ENCODE measurements at regions not wholly inside any gene's neighbourhood (a gene's known extent, or its start where the extent isn't known, plus 50 kb on each side); places are given as distances from the start of the nearest gene placed in this dataset.

DNA sequence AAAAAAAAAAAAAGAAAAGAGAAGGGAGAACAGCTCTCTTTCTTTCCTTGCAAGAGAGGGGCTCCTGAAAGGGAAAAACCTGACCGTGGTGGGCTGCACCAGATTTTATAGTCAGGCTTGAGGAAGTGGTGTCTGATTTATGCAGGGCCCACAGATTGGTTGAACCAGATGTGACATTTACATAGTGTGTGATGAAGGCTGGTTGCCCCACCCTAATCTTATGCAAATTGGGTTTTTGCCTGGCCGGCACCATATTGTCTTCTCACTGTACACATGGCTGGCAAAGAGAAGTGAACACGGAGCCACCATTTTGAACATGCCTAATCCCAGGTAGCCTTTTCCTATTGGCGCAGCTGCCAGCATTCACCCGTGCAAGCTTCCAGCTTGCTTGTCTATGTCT is 154.4 kb downstream of the OXSM start:
- RAD21 ChIA-PET (ENCODE audit: unreplicated experiment) = no interaction called here
- SMC1A ChIA-PET (ENCODE audit: uncharacterized antibody, unreplicated experiment) = no interaction called here
- CTCF ChIA-PET = no interaction called here
- Histone ChIP-seq H3K9me3 (replicated peaks; ENCODE audit: control insufficient read depth, insufficient read depth, low read length) (no peaks in the 10 kb centered on the region), H3K4me1 (ENCODE audit: control insufficient read depth, insufficient read depth, low read length) (no peaks in the 10 kb centered on the region), H3K4me2 (ENCODE audit: control insufficient read depth, insufficient read depth) (no peak overlapping the region), H3K27ac (ENCODE audit: control insufficient read depth, insufficient read depth) (no peak overlapping the region), H3K4me3 (no peak overlapping the region), H2AFZ (ENCODE audit: control insufficient read depth, low read depth, low read length) (no peak overlapping the region), H3K9ac (ENCODE audit: control insufficient read depth, insufficient read depth, low read length) (no peak overlapping the region), H3K79me2 (ENCODE audit: control insufficient read depth, insufficient read depth, low read length) (no peaks in the 10 kb centered on the region), H4K20me1 (ENCODE audit: control insufficient read depth, insufficient read depth) (no peaks in the 10 kb centered on the region), H3K27me3 (replicated peaks in 1 of 2; ENCODE audit: control insufficient read depth in 2 of 2, insufficient read depth in 2 of 2, low read length in 1 of 2) (no peaks in the 10 kb centered on the region), H3K36me3 (ENCODE audit: control insufficient read depth in 2 of 2, insufficient read depth in 2 of 2, low read length in 1 of 2) (no peaks in the 10 kb centered on the region)
- no peak for ATAC-seq
- 42% methylated on average over 5 of the region's 5 CpGs for WGBS (ENCODE audit: insufficient coverage, insufficient replicate concordance, low lambda C conversion rate, missing lambda C conversion rate)
- no TSS peak for BruUV-seq (replicated peaks)
- in situ Hi-C loops (cut with MboI) = no loop called here
- no peak for FAIRE-seq
- no peak for DNase-seq (ENCODE audit: low read depth, low spot score)
- intact Hi-C loops (cut with micrococcal nuclease; ENCODE audit: unreplicated experiment) = no loop called here
- TF ChIP-seq BCL3 (IDR thresholded peaks at IDR 0.05; ENCODE audit: borderline replicate concordance, insufficient read depth, low read depth, low read length, poor library complexity, severe bottlenecking) = no peak
- POLR2A ChIA-PET = no interaction called here

- H3K27ac ChIP-seq (ENCODE audit: control insufficient read depth, insufficient read depth) = no peak overlapping the region
- H3K4me1 ChIP-seq (ENCODE audit: control insufficient read depth, insufficient read depth, low read length) = no peaks in the 10 kb centered on the region
- no peaks in the 10 kb centered on the region for H3K79me2 ChIP-seq (ENCODE audit: control insufficient read depth, insufficient read depth, low read length)
- ATAC-seq = no peak
- ChIA-PET SMC1A (ENCODE audit: uncharacterized antibody, unreplicated experiment) (no interaction called here), POLR2A (no interaction called here), RAD21 (ENCODE audit: unreplicated experiment) (no interaction called here), CTCF (no interaction called here)
- no peaks in the 10 kb centered on the region for H3K36me3 ChIP-seq (ENCODE audit: control insufficient read depth in 2 of 2, insufficient read depth in 2 of 2, low read length in 1 of 2)
- BruUV-seq (replicated peaks) = no TSS peak
- H3K9me3 ChIP-seq (replicated peaks; ENCODE audit: control insufficient read depth, insufficient read depth, low read length) = no peaks in the 10 kb centered on the region
- H2AFZ ChIP-seq (ENCODE audit: control insufficient read depth, low read depth, low read length) = no peak overlapping the region
- in situ Hi-C loops (cut with MboI) = no loop called here
- no peak for DNase-seq (ENCODE audit: low read depth, low spot score)
- no peak for FAIRE-seq
- H3K9ac ChIP-seq (ENCODE audit: control insufficient read depth, insufficient read depth, low read length) = no peak overlapping the region
- H3K27me3 ChIP-seq (replicated peaks in 1 of 2; ENCODE audit: control insufficient read depth in 2 of 2, insufficient read depth in 2 of 2, low read length in 1 of 2) = no peaks in the 10 kb centered on the region
- no peak overlapping the region for H3K4me2 ChIP-seq (ENCODE audit: control insufficient read depth, insufficient read depth)
- no peaks in the 10 kb centered on the region for H4K20me1 ChIP-seq (ENCODE audit: control insufficient read depth, insufficient read depth)
- H3K4me3 ChIP-seq = no peak overlapping the region
- intact Hi-C loops (cut with micrococcal nuclease; ENCODE audit: unreplicated experiment) = no loop called here
- TF ChIP-seq RFX5 (IDR thresholded peaks at IDR 0.05; ENCODE audit: low read depth, low read length) = no peak
- no peak for TF ChIP-seq JUND (IDR thresholded peaks at IDR 0.05; ENCODE audit: low read depth, low read length)
- TF ChIP-seq ZNF207 (IDR thresholded peaks at IDR 0.05; ENCODE audit: borderline replicate concordance) = no peak
- no peak for TF ChIP-seq SPI1 (IDR thresholded peaks at IDR 0.05; ENCODE audit: borderline replicate concordance, insufficient read depth, low read depth, low read length)
- TF ChIP-seq ASH2L (IDR thresholded peaks at IDR 0.05; ENCODE audit: borderline replicate concordance, low read depth) = no peak
- TF ChIP-seq CHD2 (IDR thresholded peaks at IDR 0.05; ENCODE audit: borderline replicate concordance, low read depth, low read length) = no peak
- TF ChIP-seq HDAC6 (IDR thresholded peaks at IDR 0.05; ENCODE audit: unreplicated experiment) = no peak
- TF ChIP-seq NFYB (IDR thresholded peaks at IDR 0.05; ENCODE audit: insufficient read depth, low read depth, low read length) = no peak
- TF ChIP-seq, protein P1, sequence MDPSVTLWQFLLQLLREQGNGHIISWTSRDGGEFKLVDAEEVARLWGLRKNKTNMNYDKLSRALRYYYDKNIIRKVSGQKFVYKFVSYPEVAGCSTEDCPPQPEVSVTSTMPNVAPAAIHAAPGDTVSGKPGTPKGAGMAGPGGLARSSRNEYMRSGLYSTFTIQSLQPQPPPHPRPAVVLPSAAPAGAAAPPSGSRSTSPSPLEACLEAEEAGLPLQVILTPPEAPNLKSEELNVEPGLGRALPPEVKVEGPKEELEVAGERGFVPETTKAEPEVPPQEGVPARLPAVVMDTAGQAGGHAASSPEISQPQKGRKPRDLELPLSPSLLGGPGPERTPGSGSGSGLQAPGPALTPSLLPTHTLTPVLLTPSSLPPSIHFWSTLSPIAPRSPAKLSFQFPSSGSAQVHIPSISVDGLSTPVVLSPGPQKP (IDR thresholded peaks at IDR 0.05; ENCODE audit: low read depth, low read length) = no peak
- no peak for TF ChIP-seq CREM (IDR thresholded peaks at IDR 0.05; ENCODE audit: low read depth)
- TF ChIP-seq, protein P2, sequence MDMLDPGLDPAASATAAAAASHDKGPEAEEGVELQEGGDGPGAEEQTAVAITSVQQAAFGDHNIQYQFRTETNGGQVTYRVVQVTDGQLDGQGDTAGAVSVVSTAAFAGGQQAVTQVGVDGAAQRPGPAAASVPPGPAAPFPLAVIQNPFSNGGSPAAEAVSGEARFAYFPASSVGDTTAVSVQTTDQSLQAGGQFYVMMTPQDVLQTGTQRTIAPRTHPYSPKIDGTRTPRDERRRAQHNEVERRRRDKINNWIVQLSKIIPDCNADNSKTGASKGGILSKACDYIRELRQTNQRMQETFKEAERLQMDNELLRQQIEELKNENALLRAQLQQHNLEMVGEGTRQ (IDR thresholded peaks at IDR 0.05; ENCODE audit: borderline replicate concordance, low read depth, low read length) = no peak
- no peak for TF ChIP-seq KDM1A (IDR thresholded peaks at IDR 0.05; ENCODE audit: borderline replicate concordance)
- TF ChIP-seq, protein P3, sequence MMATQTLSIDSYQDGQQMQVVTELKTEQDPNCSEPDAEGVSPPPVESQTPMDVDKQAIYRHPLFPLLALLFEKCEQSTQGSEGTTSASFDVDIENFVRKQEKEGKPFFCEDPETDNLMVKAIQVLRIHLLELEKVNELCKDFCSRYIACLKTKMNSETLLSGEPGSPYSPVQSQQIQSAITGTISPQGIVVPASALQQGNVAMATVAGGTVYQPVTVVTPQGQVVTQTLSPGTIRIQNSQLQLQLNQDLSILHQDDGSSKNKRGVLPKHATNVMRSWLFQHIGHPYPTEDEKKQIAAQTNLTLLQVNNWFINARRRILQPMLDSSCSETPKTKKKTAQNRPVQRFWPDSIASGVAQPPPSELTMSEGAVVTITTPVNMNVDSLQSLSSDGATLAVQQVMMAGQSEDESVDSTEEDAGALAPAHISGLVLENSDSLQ (IDR thresholded peaks at IDR 0.05) = no peak
- TF ChIP-seq PML (IDR thresholded peaks at IDR 0.05; ENCODE audit: low read length) = no peak
- no peak for TF ChIP-seq JUNB (IDR thresholded peaks at IDR 0.05)
These were observed 155.5 kb downstream of the OXSM start for GRCh38 chr3:25945366-25945765.
